ENCODE measurements at regions not wholly inside any gene's neighbourhood (a gene's known extent, or its start where the extent isn't known, plus 50 kb on each side); places are given as distances from the start of the nearest gene placed in this dataset.

DNA sequence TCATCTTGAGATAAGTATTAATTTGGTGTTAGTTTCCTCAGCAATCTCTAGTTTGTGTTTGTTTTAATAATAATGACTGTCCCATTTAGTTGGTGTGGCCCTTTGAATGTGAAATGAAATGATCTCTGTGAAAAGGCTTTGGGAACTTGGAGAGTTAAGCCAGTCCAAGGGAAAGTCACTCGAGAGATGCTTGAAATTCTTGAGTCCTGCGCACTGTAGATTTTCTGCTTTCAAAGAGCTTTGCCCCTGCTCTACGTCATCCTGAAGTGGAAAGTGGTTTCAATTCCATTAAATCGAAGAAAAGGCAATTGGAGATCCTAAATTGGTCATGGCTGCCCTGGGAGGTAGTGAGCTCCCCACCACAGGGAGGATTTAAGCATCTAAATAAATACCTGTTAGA is 403.8 kb downstream of the ZNF536 start:
- DNase-seq, result no peak

- no peak for DNase-seq
Measured at GRCh38 chr19:30774252-30774766, 402.1 kb downstream of the ZNF536 start.

- DNase-seq, result no peak
Measured at GRCh38 chr19:30762651-30763050, 390.5 kb downstream of the ZNF536 start.

DNA sequence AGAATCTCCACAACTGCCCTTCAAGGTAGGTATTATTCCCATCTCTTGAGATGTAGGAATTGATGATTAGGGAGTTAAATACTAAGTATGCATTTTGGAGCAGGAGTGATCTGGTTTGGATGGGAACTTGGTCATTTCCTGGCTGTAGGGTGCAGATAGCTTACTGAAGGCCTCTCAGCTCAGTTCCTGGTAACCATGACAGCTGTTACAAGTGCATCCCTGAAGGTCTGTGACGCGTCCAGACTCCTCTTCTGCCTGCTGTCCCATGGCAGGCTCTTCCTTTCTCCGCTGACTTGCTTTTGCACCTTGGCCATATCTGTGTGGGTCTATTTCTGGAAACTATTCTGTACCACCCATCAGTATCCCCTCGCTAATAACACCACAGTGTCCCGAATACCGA is 387.8 kb downstream of the ZNF536 start:
- no peak for DNase-seq

DNA sequence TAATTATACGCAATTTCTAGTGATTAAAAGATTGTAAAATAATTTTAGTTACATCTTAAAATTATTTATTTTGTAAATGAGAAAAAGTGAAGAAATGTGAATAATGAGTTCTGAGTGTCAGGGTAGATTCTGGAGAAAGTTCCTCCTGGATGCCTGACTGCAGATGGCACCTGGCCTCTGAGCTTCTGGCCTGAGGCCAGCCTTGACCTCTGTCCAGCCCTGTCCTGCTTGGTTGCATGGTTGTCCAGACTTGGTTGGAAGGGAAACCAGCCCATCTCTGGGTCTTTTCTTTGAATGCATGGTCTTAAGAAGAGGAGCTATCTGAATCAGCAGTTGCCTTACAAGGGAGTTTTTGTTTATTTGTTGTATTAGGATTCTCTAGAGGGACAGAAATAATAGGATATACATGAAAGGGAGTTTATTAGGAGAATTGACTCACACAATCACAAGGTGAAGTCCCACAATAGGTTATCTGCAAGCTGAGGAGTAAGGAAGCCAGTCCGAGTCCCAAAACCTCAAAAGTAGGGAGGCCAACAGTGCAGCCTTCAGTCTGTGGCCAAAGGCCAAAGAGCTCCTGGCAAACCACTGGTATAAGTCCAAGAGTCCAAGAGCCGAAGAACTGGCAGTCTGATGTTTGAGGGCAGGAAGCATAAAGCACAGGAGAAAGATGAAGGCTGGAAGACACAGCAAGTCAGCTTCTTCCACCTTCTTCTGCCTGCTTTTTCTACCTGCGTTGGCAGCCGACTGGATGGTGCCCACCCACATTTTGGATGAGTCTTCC is 385.8 kb downstream of the ZNF536 start:
- no peak for DNase-seq

DNA sequence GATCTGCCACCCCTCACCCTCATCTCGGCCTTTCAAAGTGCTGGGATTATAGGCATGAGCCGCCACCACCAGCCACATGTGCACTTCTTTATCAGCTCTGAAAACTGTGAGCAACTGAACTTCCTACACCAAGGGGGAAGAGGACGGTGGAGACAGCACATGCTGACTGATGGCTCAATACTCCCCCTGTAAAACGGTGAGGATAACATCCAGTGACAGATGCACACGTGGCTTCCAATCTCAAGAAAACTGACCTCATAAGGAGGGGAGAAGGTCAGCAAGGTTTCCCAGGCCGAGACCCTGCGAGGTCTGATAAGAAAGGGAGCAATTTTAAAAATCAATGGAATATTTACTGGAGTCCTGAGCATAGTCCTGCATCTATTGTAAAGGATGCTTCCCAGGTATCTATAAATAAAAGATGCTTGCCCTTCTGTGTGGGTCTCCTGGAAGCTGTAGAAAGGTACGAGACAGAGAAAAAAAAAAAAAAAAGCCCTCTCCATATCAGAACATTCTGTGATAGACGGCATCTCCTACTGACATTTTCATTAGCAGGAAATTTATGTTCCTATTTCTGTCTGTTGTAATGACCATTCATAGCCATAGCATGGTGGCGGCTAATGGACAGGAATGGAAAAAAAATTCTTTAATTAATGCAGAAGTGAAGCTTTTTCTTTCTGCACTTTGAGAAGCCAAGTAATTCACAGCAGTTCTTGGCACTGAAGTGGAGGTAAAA is 385.1 kb downstream of the ZNF536 start:
- DNase-seq, result no peak

GRCh38 chr19:30755581-30755980 is 383.4 kb downstream of the ZNF536 start:
- no peak for DNase-seq

DNA sequence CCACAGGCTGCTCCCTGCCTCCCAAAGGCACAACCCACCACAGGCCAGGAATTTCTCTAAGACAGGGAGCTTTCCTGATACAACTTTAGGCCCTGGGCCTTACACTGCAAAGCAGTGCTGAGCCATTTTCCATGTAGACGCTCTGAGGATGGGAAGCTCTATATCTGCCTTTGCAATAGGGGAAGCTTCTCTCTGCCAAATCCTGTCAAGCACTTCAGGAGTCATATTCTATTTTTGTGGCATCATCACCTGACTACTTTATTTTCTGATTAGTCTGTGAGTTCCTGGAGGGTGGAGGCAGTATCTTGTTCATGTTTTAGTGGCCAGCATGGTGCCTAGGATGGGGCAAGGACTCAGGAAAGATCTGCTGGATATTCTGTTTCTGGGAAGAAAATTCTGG is 382.0 kb downstream of the ZNF536 start:
- DNase-seq, result no peak

- no peak for DNase-seq
Measured at GRCh38 chr19:30752876-30753275, 380.7 kb downstream of the ZNF536 start.

DNA sequence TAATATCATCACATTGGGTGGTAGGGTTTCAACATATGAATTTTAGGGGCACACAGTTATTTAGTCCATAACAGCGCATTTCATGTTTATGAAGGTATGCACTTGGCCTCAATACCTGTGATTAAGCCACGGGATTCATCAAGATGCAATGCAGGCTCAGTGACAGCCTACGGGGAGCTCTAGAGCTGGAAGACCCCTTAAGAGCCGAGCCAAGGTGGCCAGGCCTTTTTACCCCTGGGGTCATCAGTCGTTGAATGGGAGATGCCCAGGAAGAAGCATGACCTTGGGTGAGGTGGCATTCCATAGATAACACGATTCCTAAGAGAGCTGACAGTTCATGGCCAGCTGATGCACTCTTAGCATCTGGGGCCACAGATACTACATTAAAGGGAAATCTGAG is 380.0 kb downstream of the ZNF536 start:
- DNase-seq, result no peak

DNA sequence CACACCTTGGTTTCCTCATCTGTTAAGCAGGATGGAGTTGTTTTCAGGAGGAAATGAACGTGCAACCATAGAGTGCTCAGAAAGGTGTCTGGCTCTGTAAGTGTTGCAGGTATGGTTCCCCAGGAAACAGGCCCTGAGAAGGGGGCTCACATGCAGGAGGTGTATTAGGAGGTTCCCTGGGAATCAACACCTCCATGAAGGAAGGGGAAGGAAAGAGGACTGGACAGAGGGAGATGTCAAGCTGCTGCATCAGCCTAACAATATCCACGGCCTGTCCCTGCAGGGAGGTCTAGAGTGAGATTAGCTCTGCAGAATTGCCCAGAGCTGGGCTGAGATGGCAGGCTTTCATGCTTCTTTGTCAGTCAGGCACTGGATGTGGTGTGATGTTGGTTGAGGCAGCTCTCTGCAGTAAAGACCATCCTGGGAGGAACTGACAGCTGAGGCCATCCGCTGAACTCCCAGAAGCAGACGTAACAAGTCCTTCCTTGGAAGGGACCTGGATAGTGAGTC is 373.3 kb downstream of the ZNF536 start:
- DNase-seq, result no peak

DNA sequence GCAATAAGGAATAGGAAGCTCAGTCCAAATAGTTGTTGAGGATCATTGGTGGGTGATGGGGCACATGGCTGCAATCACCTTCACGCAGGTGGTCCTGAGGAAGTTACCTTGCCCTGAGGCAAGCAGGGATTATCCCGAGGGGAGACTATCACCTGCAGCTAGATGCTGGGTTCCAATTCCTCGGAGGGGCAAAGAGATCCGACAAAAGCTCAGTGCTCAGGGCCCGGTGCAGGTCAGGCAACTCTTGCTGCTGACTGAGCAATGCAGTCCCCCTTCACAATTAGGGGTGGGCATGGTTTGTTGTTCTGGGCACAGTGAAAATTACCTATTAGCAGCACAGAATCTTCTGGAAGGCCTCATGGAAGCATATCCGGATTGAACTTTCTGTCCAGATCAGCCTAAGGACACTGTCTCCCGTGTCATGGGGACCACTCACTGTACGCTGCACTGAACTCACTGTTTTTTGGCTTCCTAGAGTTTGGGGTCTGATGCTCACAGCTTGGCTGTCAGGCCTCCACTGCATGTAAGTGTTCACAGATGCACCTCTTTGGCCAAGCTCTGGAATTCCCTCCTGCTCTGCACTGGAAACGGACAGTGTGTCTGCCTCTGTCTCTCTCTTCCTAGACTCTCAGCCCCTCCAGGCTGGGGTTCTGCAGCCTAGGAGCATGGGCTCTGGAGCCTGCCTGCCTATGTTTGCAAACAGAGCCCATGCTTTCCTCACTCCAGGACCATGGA is 372.7 kb downstream of the ZNF536 start:
- DNase-seq, result no peak

DNA sequence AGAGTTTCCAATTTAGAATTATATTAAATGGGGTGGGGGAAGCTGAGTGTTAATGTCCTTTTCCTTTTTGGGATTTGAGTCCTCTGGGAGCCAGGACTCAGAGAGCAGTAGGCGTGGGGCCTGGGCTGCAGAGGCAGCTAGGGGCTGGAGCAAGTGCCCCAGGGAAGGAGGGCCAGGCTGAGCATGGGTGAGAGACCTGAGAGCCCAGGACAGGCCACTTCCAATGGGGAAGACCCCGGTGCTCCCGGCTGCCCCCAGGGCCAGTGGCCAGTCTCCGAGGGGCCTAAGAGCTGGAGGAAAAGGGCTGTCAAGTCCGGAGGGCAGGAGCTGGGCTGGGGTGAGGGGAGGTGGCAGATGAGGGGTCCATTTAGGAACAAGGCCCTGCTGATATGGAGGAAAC is 371.5 kb downstream of the ZNF536 start:
- DNase-seq, result no peak

DNA sequence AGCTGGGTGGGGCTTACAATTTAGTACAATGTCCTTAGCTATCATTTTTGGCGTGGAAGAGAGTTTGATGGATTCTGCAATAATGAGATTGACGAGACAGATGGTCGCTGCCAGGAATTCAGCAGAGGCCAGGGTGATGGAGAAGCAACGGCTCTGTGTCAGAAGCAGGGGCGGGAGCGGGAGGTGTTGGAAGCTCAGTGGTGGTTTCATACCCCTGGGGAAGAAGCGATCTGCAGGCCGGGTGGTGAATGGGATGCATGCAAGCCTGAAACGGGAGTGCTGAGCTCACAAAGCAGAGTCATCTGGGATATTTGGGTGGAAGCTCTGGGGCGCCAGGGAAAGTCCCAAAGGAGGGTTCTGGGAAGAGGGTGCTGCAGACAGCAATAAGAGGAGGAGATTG is 370.8 kb downstream of the ZNF536 start:
- no peak for DNase-seq

- no peak for DNase-seq
Measured at GRCh38 chr19:30742406-30742938, 370.3 kb downstream of the ZNF536 start.

DNA sequence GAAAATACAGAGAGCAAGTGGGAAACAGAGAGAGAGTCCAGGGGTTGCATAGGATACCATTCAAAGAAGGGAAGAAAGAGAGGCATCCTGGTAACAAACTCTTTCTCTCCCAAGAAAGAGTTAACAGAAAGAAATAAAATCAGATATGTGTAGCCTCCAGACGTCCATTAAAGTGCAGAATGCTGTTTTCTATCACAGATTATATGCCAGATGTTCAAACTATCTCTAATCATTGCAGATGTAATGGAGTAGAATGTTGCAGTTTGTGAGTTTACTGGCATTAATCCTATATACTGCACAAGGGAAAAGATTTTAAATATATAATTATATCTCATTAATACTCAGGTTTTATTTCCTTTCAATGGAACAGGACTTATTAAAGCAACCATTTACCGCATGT is 369.4 kb downstream of the ZNF536 start:
- no peak for DNase-seq

- DNase-seq, result no peak
Measured at GRCh38 chr19:30739394-30739793, 367.2 kb downstream of the ZNF536 start.

DNA sequence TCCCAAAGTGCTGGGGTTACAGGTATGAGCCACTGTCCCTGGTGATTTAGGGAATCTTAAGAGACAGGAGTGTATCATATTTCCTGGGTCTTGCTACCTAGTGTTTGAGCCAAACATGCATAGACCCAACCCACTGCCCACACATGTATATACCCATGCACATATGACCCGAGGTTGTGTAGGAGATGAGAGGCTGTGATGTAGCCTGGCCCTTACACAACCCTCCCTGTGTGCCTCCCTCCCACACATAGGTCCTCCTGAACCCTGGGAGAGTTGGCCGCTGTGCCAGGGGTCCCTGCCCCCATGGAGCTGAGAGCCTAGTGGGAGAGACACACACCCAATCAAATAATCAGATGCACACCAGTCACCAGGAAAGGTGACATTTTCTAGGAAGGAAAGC is 365.9 kb downstream of the ZNF536 start:
- DNase-seq, result no peak

- DNase-seq, result no peak
Measured at GRCh38 chr19:30734669-30735068, 362.5 kb downstream of the ZNF536 start.

GRCh38 chr19:30733826-30734550 is 361.8 kb downstream of the ZNF536 start:
- DNase-seq, result no peak

DNA sequence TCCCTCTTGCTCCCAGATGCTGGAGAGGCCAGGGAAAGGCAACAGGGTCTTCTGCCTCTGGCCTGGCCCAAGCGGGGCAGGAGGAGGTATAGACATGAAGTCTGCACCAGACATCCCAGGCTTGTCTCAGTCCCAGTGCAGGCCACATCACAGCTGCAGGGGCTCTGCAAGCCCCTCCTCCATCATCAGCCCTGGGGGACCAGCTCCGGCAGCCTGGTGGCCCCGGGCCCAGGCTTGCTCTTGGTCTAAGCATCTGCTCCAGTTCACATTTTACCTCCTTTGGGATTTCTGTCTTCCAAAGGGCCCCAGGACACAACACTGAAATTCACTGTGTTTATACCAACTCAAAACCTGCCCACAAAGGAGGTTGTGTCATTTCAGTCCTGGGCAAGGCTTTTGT is 359.4 kb downstream of the ZNF536 start:
- no peak for DNase-seq

DNA sequence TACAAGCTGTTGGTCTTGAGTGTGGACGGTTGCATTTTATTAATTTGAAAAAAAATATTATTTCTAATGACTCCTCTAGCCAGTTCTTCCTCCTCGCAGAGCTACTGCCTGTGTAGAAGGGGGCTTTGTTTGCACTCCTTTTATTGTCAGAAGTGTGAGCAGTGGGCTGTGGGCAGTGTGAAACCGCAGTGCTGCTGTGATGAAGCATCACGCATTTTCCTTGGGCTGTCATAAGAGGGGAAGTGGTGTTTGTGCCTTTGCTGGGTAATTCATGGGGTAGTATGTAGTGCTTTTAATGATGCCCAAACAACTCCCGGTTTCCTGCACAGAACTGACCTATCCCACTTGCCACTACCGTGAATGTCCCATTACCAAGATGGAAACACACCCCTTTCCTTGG is 357.3 kb downstream of the ZNF536 start:
- DNase-seq, result no peak

All from EL (cell line).